ENCODE measurements at regions not wholly inside any gene's neighbourhood (a gene's known extent, or its start where the extent isn't known, plus 50 kb on each side); places are given as distances from the start of the nearest gene placed in this dataset.

DNA sequence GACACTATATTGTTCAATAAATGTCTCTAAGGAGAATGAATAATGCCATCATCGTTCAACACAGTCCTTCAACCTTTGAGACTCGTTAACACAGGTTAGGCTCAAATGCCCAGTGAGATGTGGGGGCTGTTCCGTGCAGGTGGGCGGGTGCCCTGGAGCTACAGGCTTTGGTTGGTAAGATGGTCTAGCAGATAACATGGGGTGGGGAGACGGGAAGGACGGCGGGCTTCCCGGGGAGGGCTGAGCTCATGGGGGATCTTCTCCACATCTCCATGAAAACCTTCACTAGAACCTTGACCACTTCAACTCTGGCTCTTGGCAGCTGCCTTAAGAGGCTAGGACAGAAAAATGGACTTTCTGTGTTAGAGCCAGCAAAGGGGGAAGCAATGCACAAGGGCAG, 134.1 kb upstream of the TCERG1L start:
- TF ChIP-seq, protein P1, sequence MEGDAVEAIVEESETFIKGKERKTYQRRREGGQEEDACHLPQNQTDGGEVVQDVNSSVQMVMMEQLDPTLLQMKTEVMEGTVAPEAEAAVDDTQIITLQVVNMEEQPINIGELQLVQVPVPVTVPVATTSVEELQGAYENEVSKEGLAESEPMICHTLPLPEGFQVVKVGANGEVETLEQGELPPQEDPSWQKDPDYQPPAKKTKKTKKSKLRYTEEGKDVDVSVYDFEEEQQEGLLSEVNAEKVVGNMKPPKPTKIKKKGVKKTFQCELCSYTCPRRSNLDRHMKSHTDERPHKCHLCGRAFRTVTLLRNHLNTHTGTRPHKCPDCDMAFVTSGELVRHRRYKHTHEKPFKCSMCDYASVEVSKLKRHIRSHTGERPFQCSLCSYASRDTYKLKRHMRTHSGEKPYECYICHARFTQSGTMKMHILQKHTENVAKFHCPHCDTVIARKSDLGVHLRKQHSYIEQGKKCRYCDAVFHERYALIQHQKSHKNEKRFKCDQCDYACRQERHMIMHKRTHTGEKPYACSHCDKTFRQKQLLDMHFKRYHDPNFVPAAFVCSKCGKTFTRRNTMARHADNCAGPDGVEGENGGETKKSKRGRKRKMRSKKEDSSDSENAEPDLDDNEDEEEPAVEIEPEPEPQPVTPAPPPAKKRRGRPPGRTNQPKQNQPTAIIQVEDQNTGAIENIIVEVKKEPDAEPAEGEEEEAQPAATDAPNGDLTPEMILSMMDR (IDR thresholded peaks at IDR 0.05; ENCODE audit: low read length): no peak
- TF ChIP-seq EZH2phosphoT487 (IDR thresholded peaks at IDR 0.05; ENCODE audit: low read length) (no peak), EZH2 (optimal IDR thresholded peaks at IDR 0.05; ENCODE audit: low read depth, low read length) (no peak)

Measured in MM.1S (cell line).